CD8-positive, alpha-beta memory T cell (primary cell): ENCODE measurements at regions not wholly inside any gene's neighbourhood (a gene's known extent, or its start where the extent isn't known, plus 50 kb on each side); places are given as distances from the start of the nearest gene placed in this dataset.
"Not testable (repeated sequence)": the region's sequence is repeated elsewhere in the genome, so short reads cannot be mapped to it uniquely, and the experiment has no call there.

Experiments
- CTCF ChIA-PET: fragments of 350-600 bp; sonication (Branson Sonifier 250); formaldehyde crosslinking; loops from one replicate; lab custom pipeline; 2021; ENCODE audit warnings: antibody characterized with exemption; lab: Charles Lee
- POLR2A ChIA-PET: fragments of 350-600 bp; sonication (Branson Sonifier 250); formaldehyde crosslinking; loops from one replicate; lab custom pipeline; 2021; ENCODE audit warnings: antibody characterized with exemption; lab: Charles Lee
- DNase-seq, 5 donors: peaks; one replicate each; pipeline versions ENCODE4 v3.0.0 to v3.0.0-alpha.2; 2020 to 2022; ENCODE audit warnings: mixed read lengths in 1 of 5
- H3K27ac ChIP-seq: one replicate; pipeline ENCODE4 v1.7.0; 2013; ENCODE audit warnings: low read depth, mild to moderate bottlenecking, low read length, moderate library complexity
- H3K27me3 ChIP-seq: 2 replicates; pipeline ENCODE4 v1.7.0; 2013; ENCODE audit warnings: low read length, mild to moderate bottlenecking; ENCODE audit not compliant: insufficient read depth, poor library complexity, severe bottlenecking
- H3K36me3 ChIP-seq: 2 replicates; pipeline ENCODE4 v1.7.0; 2013; ENCODE audit warnings: mild to moderate bottlenecking, low read length, moderate library complexity; ENCODE audit not compliant: insufficient read depth
- H3K4me1 ChIP-seq: 2 replicates; pipeline ENCODE4 v1.7.0; 2013; ENCODE audit warnings: mild to moderate bottlenecking, low read length, moderate library complexity; ENCODE audit not compliant: insufficient read depth
- H3K4me3 ChIP-seq: 2 replicates; pipeline ENCODE4 v1.7.0; 2013; ENCODE audit warnings: mild to moderate bottlenecking, low read length
- H3K9me3 ChIP-seq: 2 replicates; pipeline ENCODE4 v1.7.0; 2013; ENCODE audit warnings: mild to moderate bottlenecking, low read length
- H3K27ac Mint-ChIP-seq, 8 donors: one replicate each; pipeline ENCODE4 v1.8.0; 2020 to 2021; ENCODE audit warnings: mixed read lengths in 8 of 8, mild to moderate bottlenecking in 6 of 8, inconsistent platforms in 3 of 8, moderate library complexity in 3 of 8
- H3K27me3 Mint-ChIP-seq, 2 donors: one replicate each; pipeline ENCODE4 v1.8.0; 2020 to 2021; ENCODE audit warnings: mixed read lengths in 2 of 2, mild to moderate bottlenecking in 1 of 2, moderate library complexity in 1 of 2
- H3K36me3 Mint-ChIP-seq, 3 donors: one replicate each; pipeline ENCODE4 v1.8.0; 2020 to 2021; ENCODE audit warnings: mixed read lengths in 3 of 3, inconsistent platforms in 1 of 3, mild to moderate bottlenecking in 1 of 3
- H3K4me1 Mint-ChIP-seq, 3 donors: one replicate each; pipeline ENCODE4 v1.8.0; 2020 to 2021; ENCODE audit warnings: mixed read lengths in 3 of 3, inconsistent platforms in 1 of 3, mild to moderate bottlenecking in 1 of 3
- H3K4me3 Mint-ChIP-seq, 7 donors: one replicate each; pipeline ENCODE4 v1.8.0; 2020 to 2021; ENCODE audit warnings: mixed read lengths in 7 of 7, mild to moderate bottlenecking in 6 of 7, moderate library complexity in 4 of 7, inconsistent platforms in 2 of 7
- H3K9me3 Mint-ChIP-seq, 5 donors: one replicate each; pipeline ENCODE4 v1.8.0; 2020 to 2022; ENCODE audit warnings: mixed read lengths in 5 of 5, mild to moderate bottlenecking in 3 of 5, moderate library complexity in 2 of 5, inconsistent platforms in 1 of 5

DNA sequence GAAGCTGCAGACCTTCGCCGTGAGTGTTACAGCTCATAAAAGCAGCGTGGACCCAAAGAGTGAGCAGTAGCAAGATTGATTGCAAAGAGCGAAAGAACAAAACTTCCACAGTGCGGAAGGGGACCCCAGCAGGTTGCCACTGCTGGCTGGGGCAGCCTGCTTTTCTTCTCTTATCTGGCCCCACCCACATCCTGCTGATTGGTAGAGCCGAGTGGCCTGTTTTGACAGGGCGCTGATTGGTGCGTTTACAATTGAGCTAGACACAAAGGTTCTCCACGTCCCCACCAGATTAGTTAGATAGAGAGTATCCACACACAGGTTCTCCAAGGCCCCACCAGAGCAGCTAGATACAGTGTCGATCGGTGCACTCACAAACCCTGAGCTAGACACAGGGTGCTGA is 961.8 kb downstream of the CNTNAP5 start:
- H3K4me3 ChIP-seq, H3K4me1 Mint-ChIP-seq, POLR2A ChIA-PET, DNase-seq, CTCF ChIA-PET, H3K27me3 Mint-ChIP-seq, H3K27ac Mint-ChIP-seq, H3K27me3 ChIP-seq, H3K27ac ChIP-seq, H3K9me3 ChIP-seq, H3K4me1 ChIP-seq, H3K36me3 Mint-ChIP-seq, H3K36me3 ChIP-seq: not testable (repeated sequence)
- Mint-ChIP-seq H3K4me3 (peak overlapping the region in 1 of 7 donors; percentile 59), H3K9me3 (peaks cover 0 to 14% (median 8%) of the 10 kb centered on the region in 5 donors)

DNA sequence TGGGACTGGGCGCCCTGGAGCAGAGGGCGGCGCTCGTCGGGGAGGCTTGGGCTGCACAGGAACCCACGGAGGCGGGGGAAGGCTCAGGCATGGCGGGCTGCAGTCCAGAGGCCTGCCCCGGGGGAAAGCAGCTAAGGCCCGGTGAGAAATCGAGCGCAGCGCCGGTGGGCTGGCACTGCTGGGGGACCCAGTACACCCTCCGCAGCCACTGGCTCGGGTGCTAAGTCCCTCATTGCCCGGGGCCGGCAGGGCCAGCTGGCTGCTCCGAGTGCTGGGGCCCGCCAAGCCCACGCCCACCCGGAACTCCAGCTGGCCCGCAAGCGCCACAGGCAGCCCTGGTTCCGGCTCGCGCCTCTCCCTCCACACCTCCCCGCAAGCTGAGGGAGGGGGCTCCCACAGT is 962.3 kb downstream of the CNTNAP5 start:
- H3K36me3 Mint-ChIP-seq, H3K27ac ChIP-seq, H3K27me3 Mint-ChIP-seq, H3K27ac Mint-ChIP-seq, CTCF ChIA-PET, H3K36me3 ChIP-seq, H3K4me1 ChIP-seq, H3K4me3 Mint-ChIP-seq, H3K27me3 ChIP-seq, H3K4me3 ChIP-seq, POLR2A ChIA-PET, H3K9me3 ChIP-seq, DNase-seq, H3K4me1 Mint-ChIP-seq: not testable (repeated sequence)
- peaks cover 2 to 18% (median 10%) of the 10 kb centered on the region in 5 donors for H3K9me3 Mint-ChIP-seq

DNA sequence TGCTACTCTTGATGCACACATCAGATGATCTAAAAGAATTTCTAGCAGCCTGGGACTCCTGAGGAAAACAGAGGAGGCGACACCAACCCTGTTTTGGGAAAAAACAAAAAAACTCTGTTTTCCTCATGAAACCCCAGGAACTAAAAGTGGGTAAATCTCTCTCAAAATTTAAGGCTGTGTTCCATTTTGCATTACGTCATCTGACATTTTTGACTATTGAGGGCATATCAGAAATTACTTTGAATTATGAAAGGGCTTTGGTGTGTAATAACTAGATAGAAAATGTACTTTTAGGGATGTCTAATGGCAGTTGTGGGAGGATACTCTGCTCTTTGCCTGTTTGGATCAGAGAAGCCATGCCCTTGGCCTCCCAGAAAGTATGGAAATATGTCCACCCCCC is 963.0 kb downstream of the CNTNAP5 start:
- Histone ChIP-seq H3K4me1 (no peaks in the 10 kb centered on the region), H3K27me3 (no peaks in the 10 kb centered on the region), H3K36me3 (no peaks in the 10 kb centered on the region), H3K27ac (no peak overlapping the region), H3K9me3 (no peaks in the 10 kb centered on the region), H3K4me3 (no peak overlapping the region)
- Mint-ChIP-seq H3K36me3 (peaks cover 0 to 3% (median 0%) of the 10 kb centered on the region in 3 donors), H3K27me3 (no peaks in the 10 kb centered on the region), H3K9me3 (peaks cover 2 to 22% (median 10%) of the 10 kb centered on the region in 5 donors), H3K27ac (no peak overlapping the region), H3K4me1 (no peaks in the 10 kb centered on the region), H3K4me3 (no peak overlapping the region)
- no peak for DNase-seq
- CTCF ChIA-PET = no interaction called here
- POLR2A ChIA-PET = no interaction called here

DNA sequence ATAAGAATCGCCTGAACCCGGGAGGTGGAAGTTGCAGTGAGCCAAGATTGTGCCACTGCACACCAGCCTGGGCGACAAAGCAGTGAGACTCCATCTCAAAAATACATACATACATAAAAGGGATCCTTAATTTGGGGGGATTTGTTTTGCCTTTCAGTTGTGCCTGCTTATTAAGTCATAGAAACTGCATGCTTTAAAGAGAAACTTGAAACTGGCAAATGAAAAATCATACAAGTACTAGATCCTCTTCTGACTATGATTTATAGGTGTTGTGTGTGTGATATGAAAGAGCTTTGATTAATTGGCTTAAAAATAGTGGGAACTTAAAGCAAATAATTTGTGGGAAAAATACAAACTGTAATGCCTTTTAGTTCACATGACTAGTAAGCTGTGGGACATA is 963.7 kb downstream of the CNTNAP5 start:
- H3K27ac ChIP-seq = no peak overlapping the region
- DNase-seq = no peak
- H3K4me1 ChIP-seq = no peaks in the 10 kb centered on the region
- ChIA-PET POLR2A (no interaction called here), CTCF (no interaction called here)
- H3K27me3 ChIP-seq = no peaks in the 10 kb centered on the region
- no peak overlapping the region for H3K4me3 ChIP-seq
- Mint-ChIP-seq H3K4me3 (no peak overlapping the region), H3K9me3 (peaks cover 2 to 23% (median 10%) of the 10 kb centered on the region in 5 donors), H3K27ac (no peak overlapping the region), H3K36me3 (peaks cover 0 to 3% (median 0%) of the 10 kb centered on the region in 3 donors), H3K27me3 (no peaks in the 10 kb centered on the region), H3K4me1 (no peaks in the 10 kb centered on the region)
- H3K36me3 ChIP-seq = no peaks in the 10 kb centered on the region
- H3K9me3 ChIP-seq = no peaks in the 10 kb centered on the region

DNA sequence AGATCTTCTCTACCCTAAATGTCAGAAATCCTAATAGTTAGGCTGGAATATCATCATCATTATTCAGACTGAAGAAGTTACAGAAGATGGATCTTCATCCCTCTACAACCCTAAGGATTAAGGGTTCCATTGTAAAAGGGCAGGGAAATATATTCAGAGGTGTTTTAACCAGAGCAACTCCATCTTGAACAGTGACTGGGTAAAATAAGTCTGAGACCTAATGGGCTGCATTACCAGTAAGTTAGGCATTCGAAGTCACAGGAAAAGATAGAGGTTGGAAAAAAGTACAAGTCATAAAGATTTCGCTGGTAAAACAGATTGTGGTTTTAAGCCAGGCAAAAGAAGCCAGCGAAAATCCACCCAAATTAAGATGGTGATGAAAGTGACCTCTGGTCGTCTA is 968.7 kb downstream of the CNTNAP5 start:
- POLR2A ChIA-PET = no interaction called here
- Mint-ChIP-seq H3K36me3 (no peaks in the 10 kb centered on the region), H3K4me1 (no peaks in the 10 kb centered on the region)

DNA sequence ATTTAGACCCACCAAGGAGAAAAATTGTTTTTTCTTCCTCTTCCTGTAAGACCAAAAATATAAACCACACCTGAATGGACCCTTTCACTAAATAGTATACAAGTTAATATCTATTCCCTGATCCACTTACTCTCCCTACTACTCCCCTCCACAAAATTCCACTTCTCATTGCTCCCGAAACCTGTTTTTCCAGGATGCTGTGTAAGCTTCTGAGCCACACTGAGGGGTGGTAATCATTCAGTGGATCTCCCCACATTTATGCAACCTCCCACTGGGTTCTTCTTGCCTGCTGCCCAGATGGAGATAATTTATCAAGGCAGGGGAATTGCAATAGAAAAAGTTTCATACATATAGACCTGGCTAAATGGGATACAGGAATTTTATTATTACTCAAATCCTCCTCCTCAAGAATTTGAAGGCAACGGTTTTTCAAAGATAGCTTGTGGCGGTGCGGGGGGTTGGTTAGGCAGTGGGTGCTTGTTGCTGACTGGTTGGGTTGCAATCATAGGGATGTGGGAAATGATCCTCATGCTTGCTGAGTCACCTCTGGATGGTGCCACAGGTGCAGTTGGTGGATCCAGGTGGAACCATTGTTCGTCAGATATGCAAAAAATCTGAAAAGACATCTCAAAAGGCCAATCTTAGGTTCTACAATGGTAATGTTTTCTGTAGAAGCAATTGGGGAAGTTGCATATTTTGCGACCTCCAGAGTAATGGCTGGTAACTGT is 970.3 kb downstream of the CNTNAP5 start:
- Histone ChIP-seq H3K36me3 (no peaks in the 10 kb centered on the region), H3K9me3 (no peaks in the 10 kb centered on the region), H3K27ac (no peak overlapping the region), H3K4me3 (no peak overlapping the region), H3K4me1 (no peaks in the 10 kb centered on the region), H3K27me3 (no peaks in the 10 kb centered on the region)
- Mint-ChIP-seq H3K27ac (no peak overlapping the region), H3K36me3 (no peaks in the 10 kb centered on the region), H3K9me3 (peaks cover 4 to 16% (median 7%) of the 10 kb centered on the region in 5 donors), H3K4me3 (no peak overlapping the region), H3K4me1 (no peaks in the 10 kb centered on the region), H3K27me3 (no peaks in the 10 kb centered on the region)
- POLR2A ChIA-PET = no interaction called here
- DNase-seq = no peak
- CTCF ChIA-PET = no interaction called here

More for the DNA sequence above, 968.7 kb downstream of the CNTNAP5 start:
- Histone ChIP-seq H3K27ac (no peak overlapping the region), H3K36me3 (no peaks in the 10 kb centered on the region), H3K4me1 (no peaks in the 10 kb centered on the region), H3K4me3 (no peak overlapping the region), H3K27me3 (no peaks in the 10 kb centered on the region), H3K9me3 (no peaks in the 10 kb centered on the region)
- CTCF ChIA-PET = no interaction called here
- no peak for DNase-seq
- Mint-ChIP-seq H3K27ac (no peak overlapping the region), H3K9me3 (peaks cover 4 to 16% (median 7%) of the 10 kb centered on the region in 5 donors), H3K27me3 (no peaks in the 10 kb centered on the region), H3K4me3 (no peak overlapping the region)

DNA sequence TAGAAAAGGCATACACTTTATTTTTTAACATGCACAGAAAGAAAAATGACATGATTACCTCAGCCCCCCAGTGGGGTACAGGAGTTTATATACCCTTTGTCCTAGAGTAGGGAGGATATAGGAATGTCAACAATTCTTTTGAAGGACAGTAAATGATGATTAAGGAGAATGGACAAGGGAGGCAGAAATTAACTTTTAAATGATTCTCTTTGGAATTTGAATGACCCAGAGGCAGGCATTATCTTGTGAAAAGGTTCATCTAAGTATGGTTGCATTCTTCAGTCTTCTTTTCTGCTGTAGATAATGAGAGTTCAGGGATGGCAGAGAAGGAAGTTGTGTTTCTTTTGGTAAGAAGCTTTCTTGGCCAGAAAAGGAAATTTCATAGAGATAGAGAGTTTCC is 971.3 kb downstream of the CNTNAP5 start:
- no peak overlapping the region for H3K27ac Mint-ChIP-seq
- no peaks in the 10 kb centered on the region for H3K9me3 ChIP-seq
- H3K9me3 Mint-ChIP-seq = peaks cover 4 to 16% (median 7%) of the 10 kb centered on the region in 5 donors
- H3K36me3 ChIP-seq = no peaks in the 10 kb centered on the region
- POLR2A ChIA-PET = no interaction called here
- H3K27ac ChIP-seq = no peak overlapping the region
- CTCF ChIA-PET = no interaction called here
- no peak overlapping the region for H3K4me3 Mint-ChIP-seq
- no peaks in the 10 kb centered on the region for H3K4me1 Mint-ChIP-seq
- no peak overlapping the region for H3K4me3 ChIP-seq
- no peak for DNase-seq
- H3K36me3 Mint-ChIP-seq = no peaks in the 10 kb centered on the region
- H3K27me3 Mint-ChIP-seq = no peaks in the 10 kb centered on the region
- no peaks in the 10 kb centered on the region for H3K27me3 ChIP-seq
- H3K4me1 ChIP-seq = no peaks in the 10 kb centered on the region

DNA sequence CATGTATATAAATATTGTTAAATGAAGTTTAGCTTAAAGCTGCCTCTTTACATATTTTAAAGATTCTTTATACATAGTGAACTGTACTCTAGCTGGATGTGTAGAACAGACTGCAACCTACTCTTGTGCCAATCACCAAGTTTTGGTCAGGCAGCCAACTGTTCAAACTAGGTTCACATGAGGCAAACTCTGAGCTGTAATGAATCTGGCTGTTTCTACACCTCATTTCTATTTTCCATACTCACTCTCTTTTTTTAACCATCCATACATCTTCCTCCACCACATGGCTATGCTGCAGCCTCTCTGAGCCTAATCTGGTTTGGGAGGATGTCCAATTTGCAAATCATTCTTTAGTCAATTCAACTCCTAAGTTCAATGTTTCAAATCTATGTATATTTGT is 974.8 kb downstream of the CNTNAP5 start:
- H3K27ac Mint-ChIP-seq = no peak overlapping the region
- Histone ChIP-seq H3K27ac (no peak overlapping the region), H3K9me3 (no peaks in the 10 kb centered on the region), H3K27me3 (no peaks in the 10 kb centered on the region), H3K36me3 (no peaks in the 10 kb centered on the region), H3K4me1 (no peaks in the 10 kb centered on the region), H3K4me3 (no peak overlapping the region)
- H3K4me3 Mint-ChIP-seq = no peak overlapping the region
- H3K4me1 Mint-ChIP-seq = no peaks in the 10 kb centered on the region
- no peaks in the 10 kb centered on the region for H3K27me3 Mint-ChIP-seq
- ChIA-PET CTCF (no interaction called here), POLR2A (no interaction called here)
- H3K36me3 Mint-ChIP-seq = no peaks in the 10 kb centered on the region
- H3K9me3 Mint-ChIP-seq = peaks cover 0 to 16% (median 5%) of the 10 kb centered on the region in 5 donors
- DNase-seq = no peak
